Stimulated activated CD4-positive, alpha-beta T cell treated with anti-CD3 and anti-CD28 coated beads, Interleukin-2, amount 100 ng/mL, for 48 hours (primary cell): ENCODE measurements at regions not wholly inside any gene's neighbourhood (a gene's known extent, or its start where the extent isn't known, plus 50 kb on each side); places are given as distances from the start of the nearest gene placed in this dataset.

Experiments used
- DNase-seq, 2 donors: peaks; one replicate each; pipeline ENCODE4 v3.0.0-alpha.2; 2020

DNA sequence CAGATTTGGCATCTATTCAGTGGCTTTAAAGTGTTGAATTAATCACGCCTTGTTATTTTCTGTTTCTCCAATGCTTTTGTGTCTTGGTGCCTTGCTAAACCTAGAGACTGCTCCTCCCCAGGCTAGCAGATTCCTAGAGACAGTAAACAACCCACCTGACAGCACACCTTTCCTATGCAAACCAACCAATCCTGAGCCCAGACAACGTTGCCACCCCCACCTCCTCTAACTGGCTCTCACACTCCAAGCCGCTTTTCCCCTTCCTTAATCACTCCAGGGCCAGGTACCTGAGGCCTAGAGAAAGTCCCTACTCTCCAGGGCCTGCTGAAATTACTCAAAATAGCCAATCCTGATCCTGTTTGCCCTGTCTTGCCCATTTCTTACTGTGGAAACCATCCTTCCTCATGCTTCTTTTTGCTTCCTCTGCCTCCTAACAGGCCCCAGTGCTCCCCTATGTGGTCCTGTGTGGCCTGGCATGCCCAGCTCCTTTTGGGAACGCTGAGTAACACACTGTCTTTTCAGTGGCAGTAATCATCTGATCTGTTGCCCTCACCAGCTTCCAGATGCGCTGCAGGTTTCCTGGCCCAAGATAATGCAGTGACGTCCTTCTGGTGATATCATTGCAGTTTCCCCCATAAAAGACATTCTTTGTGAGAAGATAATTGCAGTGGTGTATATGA is 53.4 kb downstream of the GAS1 start:
- DNase-seq = no peak

DNA sequence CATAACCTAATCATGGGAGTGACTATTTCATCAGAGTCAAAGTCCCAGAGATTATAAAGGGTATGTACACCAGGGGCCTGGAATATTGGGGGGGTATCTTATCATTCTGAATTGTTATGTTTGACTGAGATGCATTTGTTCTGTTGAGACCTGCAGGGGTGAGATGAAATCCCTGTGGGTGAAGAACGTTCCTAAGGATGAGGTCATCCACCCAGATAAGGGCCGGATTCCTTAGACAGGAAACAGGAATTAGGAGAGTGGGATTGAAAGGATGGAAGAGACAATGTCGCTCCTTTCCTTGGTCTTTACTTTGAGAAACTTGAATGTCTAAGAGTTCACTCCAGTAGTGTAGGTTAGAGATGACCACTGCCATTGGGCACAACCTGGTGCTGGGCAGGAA is 54.7 kb downstream of the GAS1 start:
- no peak for DNase-seq

DNA sequence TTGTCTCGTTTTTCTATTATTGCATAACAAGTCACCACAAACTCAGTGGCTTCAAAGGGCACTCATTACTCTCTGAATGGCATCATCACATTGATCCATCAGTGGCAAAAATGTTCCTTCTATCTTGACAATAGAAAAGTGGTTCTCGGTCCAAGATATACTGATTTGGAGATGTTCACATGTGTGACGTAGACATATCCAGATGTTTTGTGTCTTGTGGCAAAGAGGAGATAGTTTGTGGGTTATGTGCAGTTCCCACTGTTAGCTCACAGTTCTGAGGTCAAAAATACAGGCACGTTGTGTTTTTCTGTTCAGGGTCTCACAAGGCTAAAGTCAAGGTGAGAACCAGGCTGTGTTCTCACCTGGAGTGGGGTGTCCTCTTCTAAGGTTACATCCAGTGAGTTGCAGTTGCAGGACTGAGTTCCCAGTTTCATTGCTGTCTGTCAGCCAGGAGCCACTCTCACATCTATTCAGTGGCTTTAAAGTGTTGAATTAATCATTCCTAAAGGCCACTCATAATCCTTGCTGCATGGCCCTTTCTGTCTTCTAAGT is 55.3 kb downstream of the GAS1 start:
- no peak for DNase-seq

DNA sequence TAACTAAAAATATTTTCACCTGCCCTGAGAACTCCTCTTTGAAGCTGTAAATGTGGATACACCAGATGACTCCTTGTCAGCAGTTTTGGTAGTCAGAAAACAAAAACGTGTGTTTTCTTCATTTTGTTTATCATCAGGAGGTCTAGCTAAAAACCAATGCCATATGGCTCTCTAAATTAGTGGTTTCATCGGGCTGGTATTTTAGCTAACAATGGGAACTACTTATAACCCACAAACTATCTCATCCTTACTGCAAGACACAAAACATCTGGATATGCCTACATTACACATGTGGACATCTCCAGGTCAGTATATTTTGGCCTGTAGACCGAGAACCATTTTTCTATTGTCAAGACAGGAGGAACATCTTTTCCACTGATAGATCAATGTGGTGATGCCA is 56.2 kb downstream of the GAS1 start:
- no peak for DNase-seq

DNA sequence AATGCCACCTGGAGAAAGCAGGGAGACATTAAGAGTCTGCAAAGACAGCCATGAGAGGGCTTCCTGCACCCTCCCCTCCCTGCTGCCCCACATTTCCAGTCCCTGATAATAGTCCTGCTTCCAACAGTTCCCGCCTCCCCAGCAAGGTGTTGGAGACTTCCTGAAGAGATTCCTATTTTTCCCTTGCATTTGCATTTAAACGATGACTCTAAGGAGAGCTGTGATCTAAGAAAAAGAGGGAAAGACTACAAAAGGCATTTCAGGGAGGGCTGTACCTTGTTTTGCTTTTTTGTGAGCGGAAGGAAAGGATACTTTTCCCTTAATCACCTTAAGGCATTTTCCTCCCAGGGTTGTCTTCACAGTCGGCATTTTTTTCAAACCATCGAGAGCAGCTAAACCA is 62.1 kb downstream of the GAS1 start:
- DNase-seq = no peak

DNA sequence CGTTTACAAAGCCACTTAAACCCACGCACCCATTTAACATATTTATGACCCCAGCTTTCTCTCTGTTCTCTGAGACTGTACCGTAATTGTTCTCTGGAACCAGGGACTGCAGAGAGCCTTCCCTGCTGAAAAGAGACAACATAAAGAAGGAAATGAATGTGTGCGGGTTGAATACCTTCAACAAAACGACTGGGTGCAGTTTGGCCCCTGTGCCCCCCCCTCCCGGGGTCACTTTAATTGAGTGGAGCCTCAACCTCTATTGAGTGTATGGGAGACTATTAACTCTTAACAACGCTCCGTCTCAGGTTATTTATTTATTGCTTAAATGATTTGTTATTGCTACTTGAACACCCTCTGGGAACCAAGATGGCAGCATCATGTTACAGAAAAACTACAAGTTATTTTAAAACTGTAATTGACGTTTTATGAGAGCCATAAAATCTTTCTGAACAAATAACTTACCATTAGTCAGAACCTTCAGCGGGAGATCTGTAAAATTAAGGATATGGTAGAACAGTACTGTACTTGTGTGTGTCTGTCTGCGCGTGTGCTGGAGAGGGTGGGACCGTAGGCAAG is 70.6 kb downstream of the GAS1 start:
- DNase-seq = no peak

DNA sequence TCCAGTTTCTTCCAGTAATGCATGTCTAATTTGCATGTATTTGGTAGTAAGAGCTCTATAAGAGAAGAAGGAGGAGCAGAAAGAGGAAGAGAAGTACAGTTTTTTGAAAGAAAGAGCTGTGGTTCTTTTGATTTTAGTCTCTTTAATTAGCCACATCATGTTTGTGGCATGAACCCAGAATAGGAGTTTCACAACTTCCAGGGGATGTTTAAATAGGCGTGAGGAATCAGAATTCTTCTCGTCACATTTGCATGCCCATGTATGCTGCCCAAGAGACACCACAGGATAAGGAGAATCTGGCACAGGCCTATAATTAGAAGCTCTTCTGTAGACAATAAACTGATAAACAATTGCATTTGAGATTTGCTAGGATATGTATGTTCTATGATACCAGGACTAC is 78.7 kb downstream of the GAS1 start:
- no peak for DNase-seq

DNA sequence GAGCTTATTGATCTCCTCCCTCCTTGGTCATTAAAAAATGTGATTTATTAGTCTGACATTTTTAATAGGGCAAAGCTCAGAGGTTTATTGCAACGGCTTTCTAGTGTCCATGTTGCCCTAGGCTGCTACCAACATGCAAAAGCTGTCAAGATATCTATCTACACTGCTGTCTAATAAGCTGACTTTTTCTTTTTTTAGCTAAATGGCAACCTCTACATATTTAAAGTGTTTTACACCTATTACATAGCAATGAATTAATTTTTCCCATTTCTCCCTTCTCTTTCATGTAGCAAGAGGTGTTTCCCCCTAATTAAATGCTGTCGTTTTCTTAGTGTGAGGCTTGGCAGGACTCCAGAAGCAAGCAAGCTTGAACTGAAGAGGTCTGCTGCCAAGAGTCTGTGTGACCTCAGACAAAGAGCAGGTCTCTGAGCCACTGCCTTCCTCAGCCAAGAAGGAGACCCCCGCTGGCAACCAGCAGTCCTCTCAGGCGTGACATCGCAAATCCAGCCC is 79.4 kb downstream of the GAS1 start:
- DNase-seq = no peak

DNA sequence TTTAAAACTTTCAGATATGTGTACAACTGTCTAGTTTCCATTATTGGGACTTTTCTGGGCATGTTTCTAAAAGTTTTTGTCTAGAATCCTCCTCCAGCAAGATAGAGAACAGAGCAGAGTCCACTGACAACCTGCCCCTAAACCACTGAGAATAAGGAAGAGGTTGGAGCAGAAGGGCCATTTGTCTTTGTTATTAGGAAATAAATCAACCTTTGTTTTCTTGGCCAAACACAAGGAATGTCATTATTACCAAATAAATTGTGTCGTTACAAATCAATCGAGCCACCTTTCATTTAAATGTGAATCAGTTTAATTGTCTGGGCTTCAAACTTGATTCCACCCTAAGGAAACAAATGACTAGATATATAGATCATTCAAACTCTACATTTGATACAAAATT is 81.4 kb downstream of the GAS1 start:
- DNase-seq = no peak

DNA sequence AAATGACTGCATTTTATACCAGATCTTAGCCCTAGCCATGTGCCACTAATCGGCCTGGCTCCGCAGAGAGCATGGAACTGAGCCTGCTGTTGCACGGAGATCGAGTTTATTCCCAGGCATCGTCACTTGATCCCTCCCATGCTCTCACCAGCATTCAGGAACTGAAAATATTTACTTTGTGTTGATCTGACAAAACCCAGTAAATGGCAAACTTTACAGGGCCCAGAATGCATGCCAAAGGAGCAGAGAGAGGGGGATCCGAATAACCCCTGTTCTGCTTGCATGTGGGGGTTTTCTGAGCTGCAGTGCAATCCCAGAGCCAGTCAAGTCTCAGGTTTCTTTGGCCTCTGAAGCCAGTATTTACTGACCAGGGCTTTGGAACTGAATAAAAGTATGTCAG is 87.3 kb downstream of the GAS1 start:
- DNase-seq = no peak

DNA sequence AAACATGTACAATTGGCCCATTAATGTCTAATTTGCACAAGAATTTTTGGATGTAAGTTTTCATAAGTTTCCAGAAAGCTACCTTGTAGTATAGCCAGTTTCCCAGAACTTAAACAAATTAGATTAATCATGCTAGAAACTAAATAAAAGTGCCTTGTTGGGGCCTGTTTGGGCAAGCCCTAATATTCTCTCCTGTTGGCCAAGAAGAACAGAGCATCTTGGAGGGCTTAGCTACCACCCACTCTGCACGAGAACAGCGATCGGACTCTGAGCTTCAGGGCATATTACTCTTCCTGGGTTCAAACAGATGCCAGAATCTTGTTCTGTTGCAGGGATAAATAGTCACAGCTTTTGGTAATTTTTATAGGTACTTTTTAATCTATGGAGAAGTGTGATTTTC is 88.2 kb downstream of the GAS1 start:
- no peak for DNase-seq

DNA sequence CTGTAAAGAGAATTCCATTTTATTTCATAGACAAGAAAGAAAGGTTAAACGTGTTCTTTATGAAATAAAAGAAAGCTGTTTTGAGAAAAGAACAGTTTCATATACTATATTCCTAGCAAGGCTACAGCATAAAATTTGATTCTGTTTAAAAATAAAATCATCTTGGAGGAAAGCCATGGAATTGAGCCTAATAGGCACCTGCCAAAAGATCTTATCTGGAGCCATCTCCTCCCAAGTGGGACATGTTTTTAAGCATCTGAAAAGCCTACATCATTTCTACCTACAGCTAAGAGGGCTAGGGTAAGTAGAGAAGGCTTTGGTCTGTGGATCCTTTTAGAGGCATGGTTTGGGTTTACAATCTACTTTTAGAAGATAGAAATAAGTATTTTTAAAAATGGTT is 89.3 kb downstream of the GAS1 start:
- DNase-seq = no peak

DNA sequence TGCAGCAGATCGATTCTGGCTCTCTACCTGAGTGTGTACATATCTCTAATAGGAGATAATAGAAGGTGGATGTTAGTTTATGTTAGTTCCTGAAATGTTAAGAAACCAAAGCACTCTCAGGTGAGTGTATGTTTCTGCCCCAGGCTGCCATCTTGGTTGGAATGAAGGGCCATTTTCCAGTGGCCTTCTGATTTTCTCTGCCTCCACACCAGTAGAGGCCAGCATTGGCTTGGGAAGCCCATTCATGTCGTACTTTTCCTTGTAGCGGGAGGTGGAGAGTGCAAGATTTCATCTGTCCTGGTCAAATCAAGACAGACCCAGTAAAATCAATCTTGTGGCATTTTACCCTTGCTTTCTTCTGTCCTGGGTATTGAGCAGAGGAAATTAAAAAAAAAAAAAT is 91.0 kb downstream of the GAS1 start:
- DNase-seq = no peak

DNA sequence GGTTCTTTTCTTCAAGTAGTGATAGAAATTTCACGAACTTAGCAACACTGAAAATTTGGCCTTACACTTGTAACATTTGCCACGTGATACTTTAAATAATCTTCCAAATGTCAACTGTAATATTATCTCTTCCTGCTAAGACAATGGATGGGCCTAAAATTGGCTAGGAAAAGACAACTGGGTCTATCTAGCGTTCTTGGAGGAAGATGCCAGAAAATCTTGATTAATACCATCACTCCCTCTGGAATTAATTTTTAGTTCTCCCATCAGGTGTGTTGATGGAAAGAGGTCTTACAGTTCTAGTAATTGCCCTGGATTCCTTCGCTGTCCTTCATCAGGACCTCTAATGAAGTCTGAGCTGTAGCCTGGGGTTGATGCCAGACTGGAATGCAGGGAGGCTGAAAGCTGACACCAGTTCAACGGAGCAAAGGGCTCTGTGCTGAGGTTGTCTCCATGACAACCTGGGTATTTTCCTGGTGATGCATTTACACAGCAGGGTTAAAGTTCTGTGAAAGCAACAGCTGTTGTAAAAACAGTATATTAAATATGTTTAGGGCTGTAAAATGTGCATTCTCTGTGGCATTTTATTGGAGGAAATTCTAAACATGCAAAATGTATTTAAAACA is 92.3 kb downstream of the GAS1 start:
- no peak for DNase-seq

DNA sequence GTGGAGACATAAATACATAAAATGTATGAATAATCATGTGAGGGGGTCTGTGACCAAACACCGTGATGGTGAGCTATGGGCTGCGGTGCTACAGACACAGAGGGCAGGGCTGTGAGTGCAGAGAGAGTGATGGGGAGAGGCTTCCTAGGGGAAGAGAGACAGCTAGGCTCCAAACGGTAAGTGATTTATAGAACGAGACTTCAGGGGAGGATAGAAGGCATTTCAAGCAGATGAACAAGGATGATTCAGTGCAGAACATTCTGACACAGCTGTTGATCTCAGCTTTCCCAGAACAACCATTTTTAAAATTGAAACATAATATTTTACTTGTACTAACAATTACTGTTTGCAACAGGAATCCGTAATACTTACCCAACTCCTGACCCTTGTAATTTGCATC is 100.7 kb downstream of the GAS1 start:
- DNase-seq = no peak

DNA sequence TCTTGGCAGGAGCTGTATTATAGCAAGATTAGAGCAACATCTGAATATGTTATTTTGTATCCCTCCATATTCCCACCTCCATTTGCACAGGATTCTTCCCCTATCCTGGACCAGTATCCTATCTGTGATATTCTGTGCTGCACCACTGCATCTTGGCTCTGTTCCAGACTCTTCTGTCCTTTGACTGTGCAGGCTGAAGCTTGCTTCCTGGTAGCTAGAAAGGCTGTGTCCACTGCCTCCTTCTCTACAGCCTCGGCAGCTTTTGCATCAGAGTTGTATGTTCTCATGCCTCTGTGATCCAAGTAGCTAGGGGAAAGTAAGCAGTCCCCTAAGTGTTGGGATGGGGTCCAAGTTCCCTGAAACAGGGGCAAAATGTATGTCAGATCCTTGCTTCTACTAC is 104.1 kb downstream of the GAS1 start:
- no peak for DNase-seq

DNA sequence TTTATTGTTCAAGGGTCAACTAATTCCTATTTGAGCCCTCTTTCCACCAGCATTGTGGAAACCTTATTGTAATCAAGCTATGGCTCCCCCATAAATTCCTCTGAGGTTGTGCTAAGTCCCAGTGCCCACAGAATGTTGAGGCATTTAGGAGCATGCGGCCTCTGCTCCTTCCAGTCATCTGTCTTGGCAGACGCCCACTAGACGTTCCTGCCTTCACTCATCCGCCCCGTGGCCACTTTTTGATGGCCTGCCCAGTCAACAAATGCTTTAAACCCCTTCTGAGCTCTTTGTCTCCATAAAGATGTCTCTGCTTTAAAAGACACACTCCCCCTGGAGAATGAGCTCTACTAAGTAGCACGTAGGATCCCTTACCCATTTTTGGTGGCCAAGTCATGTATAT is 104.7 kb downstream of the GAS1 start:
- DNase-seq = no peak

DNA sequence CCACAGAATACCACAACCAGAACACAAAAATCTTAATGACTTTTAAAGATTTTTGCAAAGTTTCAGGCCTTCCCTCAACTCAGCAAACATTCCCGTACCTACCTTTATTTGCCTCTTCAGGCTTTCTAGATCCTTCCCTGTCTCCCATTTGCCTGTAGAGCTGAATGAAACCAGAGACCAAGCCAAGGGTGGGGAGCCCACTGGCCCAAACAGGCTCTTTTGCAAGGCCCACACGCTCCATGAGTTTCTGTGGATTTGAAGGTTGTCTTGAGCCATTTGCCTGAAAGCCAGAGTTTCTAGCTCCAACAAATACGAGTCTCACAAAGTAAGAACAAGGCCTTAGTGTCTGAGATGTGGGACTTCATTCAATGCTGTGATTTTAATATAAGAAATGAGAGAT is 107.8 kb downstream of the GAS1 start:
- DNase-seq = no peak

DNA sequence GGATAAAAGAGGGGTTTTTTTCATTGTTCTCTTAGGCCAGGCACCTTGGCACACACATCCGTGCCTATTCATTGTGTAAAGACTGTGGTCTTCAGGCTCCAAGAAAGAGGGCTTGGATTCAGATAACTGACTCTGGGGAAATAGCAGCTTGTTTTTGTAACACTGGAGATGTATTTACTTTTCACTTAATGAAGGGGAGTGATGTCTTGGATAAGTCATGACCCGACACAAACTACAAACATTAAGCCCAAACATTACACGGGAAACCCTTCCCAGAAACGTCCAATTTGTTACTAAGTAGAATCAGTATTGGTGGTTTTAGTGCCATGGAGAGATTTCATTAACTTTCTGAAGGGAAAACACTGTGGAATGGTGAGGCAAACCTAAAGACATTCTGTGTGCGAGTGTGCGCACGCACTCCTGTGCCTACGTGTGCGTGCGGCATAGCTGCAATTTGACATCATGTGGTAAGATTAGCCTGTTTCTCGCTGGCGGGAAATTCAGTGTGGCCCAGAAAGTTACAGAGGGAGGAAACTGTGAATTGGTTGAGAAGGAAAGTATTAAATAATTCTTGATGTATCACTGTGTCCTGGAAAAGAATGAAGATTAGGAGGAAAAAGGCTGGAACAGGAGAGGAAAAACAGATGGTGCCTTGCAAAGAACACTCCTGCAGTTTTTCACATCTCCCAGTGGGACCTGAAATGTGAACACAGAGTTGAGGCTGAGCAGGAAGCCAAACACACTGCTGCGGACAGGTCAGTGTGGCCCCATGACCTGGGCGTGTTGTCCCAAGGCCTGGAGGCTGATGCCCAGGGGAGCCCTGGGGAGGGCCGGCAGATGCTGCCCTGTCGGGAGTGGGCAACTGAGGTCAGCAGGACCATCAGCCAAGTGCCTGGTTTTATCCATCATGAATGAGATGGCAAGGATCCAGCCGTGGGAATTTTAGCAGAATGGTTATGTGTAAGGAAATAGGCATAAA is 108.5 kb downstream of the GAS1 start:
- DNase-seq = no peak

DNA sequence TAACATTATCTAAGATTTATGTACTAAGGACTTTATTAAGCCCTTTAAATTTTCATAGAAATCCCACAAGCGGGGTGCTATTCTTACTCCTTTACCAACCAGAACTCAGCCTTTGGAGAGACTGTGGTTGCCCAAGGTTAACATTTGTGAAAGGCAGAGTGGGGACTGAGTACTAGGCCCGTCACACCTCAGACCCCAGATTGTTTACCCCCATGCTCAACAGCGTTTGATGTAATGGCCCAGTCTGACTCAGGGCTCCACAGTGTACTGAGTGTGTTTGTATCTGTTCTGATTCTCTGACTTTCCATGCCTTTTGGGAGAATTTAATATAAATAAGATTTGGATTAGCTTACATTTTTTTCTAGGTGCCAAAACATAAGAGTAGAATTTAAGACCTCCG is 110.0 kb downstream of the GAS1 start:
- no peak for DNase-seq

DNA sequence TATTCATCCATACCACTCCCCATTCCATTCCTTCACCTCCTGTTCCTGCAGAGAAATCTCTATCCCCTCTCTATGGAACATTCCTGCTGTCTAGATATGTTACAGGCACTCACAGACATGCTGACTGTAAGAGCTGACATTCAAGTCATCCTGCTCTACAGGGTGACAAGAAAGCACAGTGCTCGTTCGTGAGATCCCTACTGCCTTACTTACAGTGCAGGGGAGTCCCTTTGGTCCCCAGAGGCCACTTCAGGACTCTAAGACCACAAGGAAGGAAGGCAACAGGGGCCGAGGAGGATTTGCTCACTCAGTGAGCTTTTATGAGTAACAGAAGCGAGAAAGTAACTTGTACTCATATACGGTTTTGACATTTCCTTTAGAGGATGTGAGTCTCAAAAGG is 110.5 kb downstream of the GAS1 start:
- no peak for DNase-seq

DNA sequence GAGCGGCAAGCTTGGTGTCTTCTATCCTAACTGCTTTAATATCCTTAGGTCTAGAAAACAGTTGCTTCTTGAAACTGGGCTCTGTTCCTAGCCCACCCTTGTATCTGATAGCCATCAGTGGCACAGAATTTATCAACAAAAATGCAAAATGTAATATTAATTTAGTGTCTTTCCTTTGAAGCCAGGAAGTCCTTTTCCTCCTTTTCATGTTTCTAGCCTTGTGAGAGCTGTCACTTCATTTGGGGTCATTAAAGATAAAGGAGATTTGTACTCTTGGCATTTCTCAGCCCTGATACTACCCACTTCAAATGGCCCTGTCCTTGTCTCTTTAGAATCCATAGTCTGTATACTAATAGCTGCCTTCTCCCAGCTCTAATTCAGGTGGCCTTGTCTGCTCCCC is 111.0 kb downstream of the GAS1 start:
- no peak for DNase-seq

DNA sequence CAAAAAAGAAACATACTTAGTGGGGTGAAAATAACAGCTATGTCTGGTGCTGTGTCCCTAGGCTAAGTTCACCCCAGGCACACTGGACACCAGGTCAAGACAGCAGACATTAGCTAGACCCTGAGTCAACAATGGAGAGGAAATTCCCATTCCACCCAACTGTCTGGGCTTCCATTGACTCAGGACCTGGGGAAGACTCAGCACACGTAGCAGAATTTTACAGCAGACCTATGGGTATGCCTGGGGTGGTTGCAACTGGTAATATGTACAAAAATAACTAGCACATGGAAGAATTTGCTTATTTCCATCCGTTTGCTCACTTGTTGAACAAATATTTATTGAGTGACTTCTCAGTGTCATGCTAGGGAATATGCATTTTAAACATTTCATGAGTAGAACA is 117.0 kb downstream of the GAS1 start:
- no peak for DNase-seq
